ENCODE measurements at regions not wholly inside any gene's neighbourhood (a gene's known extent, or its start where the extent isn't known, plus 50 kb on each side); places are given as distances from the start of the nearest gene placed in this dataset.

DNA sequence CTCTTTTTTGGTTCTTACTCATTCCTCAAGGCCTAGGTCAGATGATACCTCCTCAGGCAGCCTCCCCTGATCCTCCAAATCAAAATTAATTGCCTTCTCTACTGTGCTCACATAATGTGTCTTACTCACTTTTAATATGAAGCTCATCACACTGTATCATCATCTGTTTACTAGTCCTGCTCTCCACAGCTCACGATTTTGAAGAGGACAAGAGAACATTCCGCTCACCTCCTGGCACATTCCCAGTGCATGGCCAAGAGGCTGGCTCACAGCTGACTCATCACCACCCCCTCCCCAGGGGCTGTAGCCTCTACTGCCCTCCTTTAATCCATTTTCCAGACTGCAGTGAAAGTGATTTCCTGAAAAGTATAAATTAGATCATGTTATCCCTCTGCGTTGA is 133.1 kb downstream of the ALDH8A1 start:
- intact Hi-C loops (cut with DNase I) = no loop called here
- Histone ChIP-seq H3K27ac (no peak overlapping the region), H3K4me3 (no peak overlapping the region), H3K4me1 (no peaks in the 10 kb centered on the region), H3K27me3 (no peaks in the 10 kb centered on the region), H3K9me3 (no peaks in the 10 kb centered on the region), H3K36me3 (no peaks in the 10 kb centered on the region), H3K9ac (ENCODE audit: low read depth in 2 of 2, low read length in 2 of 2) (no peak overlapping the region)
- DNase-seq = no peak
- TF ChIP-seq, protein P1, sequence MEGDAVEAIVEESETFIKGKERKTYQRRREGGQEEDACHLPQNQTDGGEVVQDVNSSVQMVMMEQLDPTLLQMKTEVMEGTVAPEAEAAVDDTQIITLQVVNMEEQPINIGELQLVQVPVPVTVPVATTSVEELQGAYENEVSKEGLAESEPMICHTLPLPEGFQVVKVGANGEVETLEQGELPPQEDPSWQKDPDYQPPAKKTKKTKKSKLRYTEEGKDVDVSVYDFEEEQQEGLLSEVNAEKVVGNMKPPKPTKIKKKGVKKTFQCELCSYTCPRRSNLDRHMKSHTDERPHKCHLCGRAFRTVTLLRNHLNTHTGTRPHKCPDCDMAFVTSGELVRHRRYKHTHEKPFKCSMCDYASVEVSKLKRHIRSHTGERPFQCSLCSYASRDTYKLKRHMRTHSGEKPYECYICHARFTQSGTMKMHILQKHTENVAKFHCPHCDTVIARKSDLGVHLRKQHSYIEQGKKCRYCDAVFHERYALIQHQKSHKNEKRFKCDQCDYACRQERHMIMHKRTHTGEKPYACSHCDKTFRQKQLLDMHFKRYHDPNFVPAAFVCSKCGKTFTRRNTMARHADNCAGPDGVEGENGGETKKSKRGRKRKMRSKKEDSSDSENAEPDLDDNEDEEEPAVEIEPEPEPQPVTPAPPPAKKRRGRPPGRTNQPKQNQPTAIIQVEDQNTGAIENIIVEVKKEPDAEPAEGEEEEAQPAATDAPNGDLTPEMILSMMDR (IDR thresholded peaks at IDR 0.05) = no peak

DNA sequence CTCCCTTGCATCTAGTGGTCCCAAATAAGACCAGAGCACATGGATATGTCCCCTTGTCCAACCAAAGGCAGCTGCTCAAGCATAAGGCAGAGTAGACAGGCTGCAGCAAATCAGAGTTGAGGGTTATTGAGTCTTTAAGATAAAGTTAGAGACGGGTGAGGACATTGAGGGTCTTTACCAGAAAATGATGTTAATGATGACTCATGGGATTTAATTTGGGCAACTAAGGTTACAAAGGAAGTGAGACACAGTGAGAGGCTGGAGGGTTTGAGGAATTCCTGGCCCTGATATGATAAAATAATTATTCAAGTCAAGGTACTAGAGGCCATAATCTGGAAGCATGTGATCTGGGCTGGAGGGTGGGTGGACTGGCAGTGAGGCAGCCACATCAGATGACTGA is 133.6 kb downstream of the ALDH8A1 start:
- Histone ChIP-seq H3K36me3 (no peaks in the 10 kb centered on the region), H3K4me1 (no peaks in the 10 kb centered on the region), H3K27me3 (no peaks in the 10 kb centered on the region), H3K27ac (no peak overlapping the region), H3K4me3 (no peak overlapping the region), H3K9me3 (no peaks in the 10 kb centered on the region), H3K9ac (ENCODE audit: low read depth in 2 of 2, low read length in 2 of 2) (no peak overlapping the region)
- no peak for DNase-seq
- intact Hi-C loops (cut with DNase I) = no loop called here
- TF ChIP-seq, protein P1 (IDR thresholded peaks at IDR 0.05) = no peak

DNA sequence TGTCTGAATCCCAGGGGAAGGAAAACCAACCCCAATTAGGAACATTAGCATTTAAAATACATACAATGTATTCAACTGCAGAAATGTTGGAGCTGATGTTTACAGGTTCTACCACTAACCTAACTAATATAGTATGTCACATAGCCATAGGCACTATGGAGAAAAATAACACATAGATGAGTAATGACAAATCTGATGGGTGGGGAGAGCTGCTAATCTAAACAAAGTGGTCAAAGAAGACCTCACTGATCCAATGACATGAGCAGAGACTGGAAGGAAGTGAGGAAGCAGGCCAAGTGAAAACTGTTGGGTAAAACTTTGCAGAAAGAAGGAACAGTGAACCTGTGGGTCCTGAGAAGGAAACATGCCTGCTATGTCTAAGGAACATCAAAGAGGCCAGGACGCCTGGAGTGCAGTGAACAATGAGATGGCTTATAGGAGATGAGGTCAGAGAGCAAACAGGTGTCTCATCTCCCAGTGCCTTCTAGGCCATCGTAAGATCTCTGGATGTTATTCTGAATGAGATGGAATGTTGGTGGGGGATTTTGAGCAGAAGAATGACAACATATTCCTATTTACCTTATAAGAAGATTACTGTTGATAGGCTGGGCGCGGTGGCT is 135.7 kb downstream of the ALDH8A1 start:
- H3K27me3 ChIP-seq = no peaks in the 10 kb centered on the region
- H3K36me3 ChIP-seq = no peaks in the 10 kb centered on the region
- no peaks in the 10 kb centered on the region for H3K4me1 ChIP-seq
- H3K4me3 ChIP-seq = no peak overlapping the region
- no peak for DNase-seq
- intact Hi-C loops (cut with DNase I) = no loop called here
- H3K9me3 ChIP-seq = no peaks in the 10 kb centered on the region
- H3K9ac ChIP-seq (ENCODE audit: low read depth in 2 of 2, low read length in 2 of 2) = no peak overlapping the region
- no peak overlapping the region for H3K27ac ChIP-seq
- TF ChIP-seq, protein P1 (IDR thresholded peaks at IDR 0.05) = no peak

DNA sequence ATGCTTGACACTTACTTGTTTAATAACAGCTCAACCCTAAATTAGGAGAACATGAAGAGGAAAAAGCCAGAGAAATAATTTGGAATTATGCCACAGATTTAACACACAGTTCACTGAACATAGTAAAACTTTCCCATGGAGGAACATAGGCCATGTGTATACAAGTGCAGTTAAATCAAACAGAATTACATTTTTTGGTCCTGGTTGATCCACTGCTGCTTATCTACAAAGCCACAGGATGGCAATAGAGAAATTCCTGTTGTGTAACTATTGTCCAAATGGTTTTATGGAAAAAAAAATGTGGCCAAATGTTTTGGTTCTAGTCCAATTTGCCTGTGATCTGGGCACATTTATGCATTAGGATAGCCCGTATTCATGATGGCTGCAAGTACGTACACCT is 136.8 kb downstream of the ALDH8A1 start:
- TF ChIP-seq, protein P1 (IDR thresholded peaks at IDR 0.05) = no peak
- no peak for DNase-seq
- intact Hi-C loops (cut with DNase I) = no loop called here
- H3K27me3 ChIP-seq = no peaks in the 10 kb centered on the region
- H3K27ac ChIP-seq = no peak overlapping the region
- no peak overlapping the region for H3K9ac ChIP-seq (ENCODE audit: low read depth in 2 of 2, low read length in 2 of 2)
- H3K4me3 ChIP-seq = no peak overlapping the region
- H3K4me1 ChIP-seq = no peaks in the 10 kb centered on the region
- H3K36me3 ChIP-seq = no peaks in the 10 kb centered on the region
- H3K9me3 ChIP-seq = no peaks in the 10 kb centered on the region

DNA sequence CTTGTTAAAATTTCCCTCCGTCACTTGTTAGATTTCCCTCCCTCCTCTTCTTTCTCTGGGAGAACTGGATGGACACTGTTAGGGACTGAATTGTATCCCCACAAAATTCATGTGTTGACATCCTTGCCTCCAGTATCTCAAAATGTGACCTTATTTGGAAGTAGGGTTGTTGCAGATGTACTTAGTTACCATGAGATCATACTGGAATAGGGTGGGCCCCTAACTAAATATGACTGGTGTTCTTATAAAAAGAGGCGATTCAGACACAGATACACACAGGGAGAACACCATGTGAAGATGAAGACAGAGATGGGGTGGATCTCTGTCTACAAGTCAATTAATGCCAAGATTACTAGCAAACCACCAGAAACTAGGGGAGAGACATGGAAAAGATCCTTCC is 139.5 kb downstream of the ALDH8A1 start:
- H3K27ac ChIP-seq = no peak overlapping the region
- TF ChIP-seq, protein P1 (IDR thresholded peaks at IDR 0.05) = no peak
- H3K9ac ChIP-seq (ENCODE audit: low read depth in 2 of 2, low read length in 2 of 2) = no peak overlapping the region
- H3K36me3 ChIP-seq = no peaks in the 10 kb centered on the region
- intact Hi-C loops (cut with DNase I) = no loop called here
- H3K9me3 ChIP-seq = no peaks in the 10 kb centered on the region
- H3K27me3 ChIP-seq = no peaks in the 10 kb centered on the region
- H3K4me3 ChIP-seq = no peak overlapping the region
- H3K4me1 ChIP-seq = no peaks in the 10 kb centered on the region
- no peak for DNase-seq

Data from colonic mucosa (tissue), 4 donors.